Esophagus muscularis mucosa (tissue), 3 donors: ENCODE measurements at regions not wholly inside any gene's neighbourhood (a gene's known extent, or its start where the extent isn't known, plus 50 kb on each side); places are given as distances from the start of the nearest gene placed in this dataset.

Experiments
- POLR2AphosphoS5 ChIP-seq, 2 donors: sonication (generic); formaldehyde crosslinking; IDR thresholded peaks; one replicate each; pipeline ENCODE4 v1.6.1; 2017; ENCODE audit warnings: antibody characterized with exemption in 2 of 2
- TF ChIP-seq, protein P1 (sequence below), 3 experiments: fragments of 200-600 bp in 2 of 3; fragments of 450-650 bp in 1 of 3; sonication (generic) in 2 of 3; IDR thresholded peaks; one replicate each; pipeline ENCODE4 v1.5.1; 2017 to 2019; ENCODE audit warnings: antibody characterized with exemption in 3 of 3, mild to moderate bottlenecking in 2 of 3, moderate library complexity in 1 of 3

DNA sequence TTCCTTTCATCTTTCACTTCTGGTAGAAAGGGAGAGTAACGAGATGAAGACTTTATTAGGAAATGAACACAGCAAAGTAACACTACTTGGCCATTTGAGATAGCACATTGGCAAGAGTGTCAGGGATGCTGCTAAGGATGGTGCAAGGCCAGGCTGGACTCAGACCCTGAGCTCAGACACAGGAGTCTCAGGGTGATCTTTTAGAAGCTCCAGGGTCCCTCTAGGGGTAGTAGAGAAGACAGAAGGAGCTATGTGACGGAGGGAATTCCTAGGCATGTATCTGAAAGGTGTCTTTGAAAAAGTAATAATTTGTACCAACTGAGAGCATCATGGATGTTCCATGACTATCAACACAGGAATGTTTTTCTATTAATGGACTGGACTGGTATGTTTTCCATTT is 436.5 kb downstream of the DHX35 start:
- TF ChIP-seq, protein P1, sequence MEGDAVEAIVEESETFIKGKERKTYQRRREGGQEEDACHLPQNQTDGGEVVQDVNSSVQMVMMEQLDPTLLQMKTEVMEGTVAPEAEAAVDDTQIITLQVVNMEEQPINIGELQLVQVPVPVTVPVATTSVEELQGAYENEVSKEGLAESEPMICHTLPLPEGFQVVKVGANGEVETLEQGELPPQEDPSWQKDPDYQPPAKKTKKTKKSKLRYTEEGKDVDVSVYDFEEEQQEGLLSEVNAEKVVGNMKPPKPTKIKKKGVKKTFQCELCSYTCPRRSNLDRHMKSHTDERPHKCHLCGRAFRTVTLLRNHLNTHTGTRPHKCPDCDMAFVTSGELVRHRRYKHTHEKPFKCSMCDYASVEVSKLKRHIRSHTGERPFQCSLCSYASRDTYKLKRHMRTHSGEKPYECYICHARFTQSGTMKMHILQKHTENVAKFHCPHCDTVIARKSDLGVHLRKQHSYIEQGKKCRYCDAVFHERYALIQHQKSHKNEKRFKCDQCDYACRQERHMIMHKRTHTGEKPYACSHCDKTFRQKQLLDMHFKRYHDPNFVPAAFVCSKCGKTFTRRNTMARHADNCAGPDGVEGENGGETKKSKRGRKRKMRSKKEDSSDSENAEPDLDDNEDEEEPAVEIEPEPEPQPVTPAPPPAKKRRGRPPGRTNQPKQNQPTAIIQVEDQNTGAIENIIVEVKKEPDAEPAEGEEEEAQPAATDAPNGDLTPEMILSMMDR (IDR thresholded peaks at IDR 0.05), result no peak
- no peak for TF ChIP-seq POLR2AphosphoS5 (IDR thresholded peaks at IDR 0.05)
